ENCODE measurements at regions not wholly inside any gene's neighbourhood (a gene's known extent, or its start where the extent isn't known, plus 50 kb on each side); places are given as distances from the start of the nearest gene placed in this dataset.
A peak's percentile ranks its signal among the peaks of the same experiment; 100 is the strongest.
"Not testable (repeated sequence)": the region's sequence is repeated elsewhere in the genome, so short reads cannot be mapped to it uniquely, and the experiment has no call there.

GRCh38 chr4:112721627-112722026, 84.7 kb downstream of the LARP7 start:
- intact Hi-C loops (cut with micrococcal nuclease), result no loop called here
- CTCF ChIA-PET, result no interaction called here
- no peak; the same call in 1 of the 2 replicates for ATAC-seq

DNA sequence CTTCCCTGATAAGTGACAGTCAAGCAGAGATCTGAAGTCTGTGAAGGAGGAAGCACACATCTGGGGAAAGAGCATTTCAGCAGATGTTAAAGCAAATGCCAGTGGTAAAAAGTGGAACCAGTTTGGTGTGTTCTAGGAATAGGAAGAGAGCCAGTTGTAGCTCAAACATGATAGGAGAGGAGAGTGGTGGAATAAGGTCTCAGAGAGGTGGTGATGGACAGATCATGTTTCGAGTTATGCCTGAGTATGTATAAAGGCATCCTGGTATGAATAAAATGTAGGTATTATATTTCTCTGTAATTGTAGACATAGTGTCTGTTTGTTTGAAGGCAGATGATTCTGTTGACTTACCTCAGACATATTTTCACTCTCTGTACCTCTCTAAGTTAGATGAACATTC, 89.1 kb downstream of the LARP7 start:
- CTCF ChIA-PET, result no interaction called here

More at GRCh38 chr4:112721627-112722026, 84.7 kb downstream of the LARP7 start:
- H3K9me2 ChIP-seq (replicated peaks; ENCODE audit: low read length), result no peaks in the 10 kb centered on the region
- TF ChIP-seq EZH2phosphoT487 (IDR thresholded peaks at IDR 0.05; ENCODE audit: borderline replicate concordance, low read length) (no peak), EZH2 (IDR thresholded peaks at IDR 0.05; ENCODE audit: low read length, unreplicated experiment) (no peak), CTCF (conservative IDR thresholded peaks at IDR 0.05; ENCODE audit: low read depth, low read length) (no peak)
- H3K27ac ChIP-seq (ENCODE audit: low read length), result no peak overlapping the region
- no peak overlapping the region for H3K4me3 ChIP-seq (ENCODE audit: low read length)
- no TSS peak for BruUV-seq (replicated peaks)
- no peaks in the 10 kb centered on the region for H4K20me1 ChIP-seq (ENCODE audit: low read length)
- H3K4me2 ChIP-seq (ENCODE audit: low read length), result no peak overlapping the region
- H2AFZ ChIP-seq (ENCODE audit: low read length), result no peak overlapping the region
- no peaks in the 10 kb centered on the region for H3K4me1 ChIP-seq (ENCODE audit: insufficient read depth, low read length)
- POLR2A ChIA-PET (ENCODE audit: unreplicated experiment), result no interaction called here
- H3K36me3 ChIP-seq (ENCODE audit: low read depth, low read length), result no peaks in the 10 kb centered on the region
- no peaks in the 10 kb centered on the region for H3K9me3 ChIP-seq (ENCODE audit: low read length)
- H3K9ac ChIP-seq (ENCODE audit: low read length), result no peak overlapping the region
- DNase-seq, result peak; percentile 30
- H3K27me3 ChIP-seq (ENCODE audit: low read length), result no peaks in the 10 kb centered on the region
- H3K79me2 ChIP-seq (ENCODE audit: low read length), result no peaks in the 10 kb centered on the region
- H3F3A ChIP-seq (ENCODE audit: low read length, unreplicated experiment), result no peaks in the 10 kb centered on the region

GRCh38 chr4:112727728-112728127, 90.8 kb downstream of the LARP7 start:
- H2AFZ ChIP-seq (ENCODE audit: low read length); H3K79me2 ChIP-seq (ENCODE audit: low read length); CTCF ChIA-PET; H3K4me2 ChIP-seq (ENCODE audit: low read length); ATAC-seq; BruUV-seq (replicated peaks); H3K4me1 ChIP-seq (ENCODE audit: insufficient read depth, low read length); H3K27ac ChIP-seq (ENCODE audit: low read length); H3K4me3 ChIP-seq (ENCODE audit: low read length); intact Hi-C loops (cut with micrococcal nuclease); H3F3A ChIP-seq (ENCODE audit: low read length, unreplicated experiment); H3K27me3 ChIP-seq (ENCODE audit: low read length); POLR2A ChIA-PET (ENCODE audit: unreplicated experiment); H3K9me2 ChIP-seq (replicated peaks; ENCODE audit: low read length); H3K9ac ChIP-seq (ENCODE audit: low read length); H3K9me3 ChIP-seq (ENCODE audit: low read length); H3K36me3 ChIP-seq (ENCODE audit: low read depth, low read length); DNase-seq; H4K20me1 ChIP-seq (ENCODE audit: low read length): not testable (repeated sequence)

More for the DNA sequence above, 89.1 kb downstream of the LARP7 start:
- intact Hi-C loops (cut with micrococcal nuclease), result no loop called here
- DNase-seq (peak; percentile 49), ATAC-seq (peak; percentile 76)
- Histone ChIP-seq H3K9ac (ENCODE audit: low read length) (no peak overlapping the region), H3K27ac (ENCODE audit: low read length) (no peak overlapping the region), H3K79me2 (ENCODE audit: low read length) (no peaks in the 10 kb centered on the region), H3K4me2 (ENCODE audit: low read length) (no peak overlapping the region), H3K4me1 (ENCODE audit: insufficient read depth, low read length) (no peaks in the 10 kb centered on the region), H3F3A (ENCODE audit: low read length, unreplicated experiment) (no peaks in the 10 kb centered on the region), H3K27me3 (ENCODE audit: low read length) (no peaks in the 10 kb centered on the region), H2AFZ (ENCODE audit: low read length) (no peak overlapping the region), H3K9me2 (replicated peaks; ENCODE audit: low read length) (no peaks in the 10 kb centered on the region), H3K4me3 (ENCODE audit: low read length) (no peak overlapping the region), H4K20me1 (ENCODE audit: low read length) (no peaks in the 10 kb centered on the region), H3K9me3 (ENCODE audit: low read length) (no peaks in the 10 kb centered on the region), H3K36me3 (ENCODE audit: low read depth, low read length) (no peaks in the 10 kb centered on the region)
- no TSS peak for BruUV-seq (replicated peaks)
- TF ChIP-seq EZH2 (IDR thresholded peaks at IDR 0.05; ENCODE audit: low read length, unreplicated experiment) (no peak), CTCF (conservative IDR thresholded peaks at IDR 0.05; ENCODE audit: low read depth, low read length) (no peak), EZH2phosphoT487 (IDR thresholded peaks at IDR 0.05; ENCODE audit: borderline replicate concordance, low read length) (no peak)
- POLR2A ChIA-PET (ENCODE audit: unreplicated experiment), result interaction anchor here (0.5 kb wide), 1 partner anchor 137 kb away, joined by 3 read pairs; no protein-coding TSS in a partner anchor

All from PC-3 (cell line).